K562 (cell line): ENCODE measurements at regions not wholly inside any gene's neighbourhood (a gene's known extent, or its start where the extent isn't known, plus 50 kb on each side); places are given as distances from the start of the nearest gene placed in this dataset.

Source experiments
- ATAC-seq: fragments of 200-7000 bp; cut with Tn5 transposase; 3 replicates; pipeline ENCODE4 v1.9.1; 2020; ENCODE audit warnings: moderate library complexity
- BruUV-seq: library from RNA; stranded (reverse); fragments of 400-500 nt; replicated peaks from 2 replicates; lab custom pipeline; 2021; lab: Mats Ljungman, UMichigan
- CTCF ChIA-PET: fragments of 300-600 bp; formaldehyde crosslinking; extraction: SDS; loops from one replicate; lab custom pipeline; 2021; ENCODE audit warnings: low intra/inter-chr PET ratio; lab: Yijun Ruan, JAX
- POLR2A ChIA-PET: fragments of 300-600, 350-650 bp; sonication (Branson Sonifier 250); formaldehyde crosslinking; extraction: SDS; loops from one replicate; lab custom pipeline; 2021; ENCODE audit warnings: antibody characterized with exemption, inconsistent platforms; lab: Yijun Ruan, JAX
- DNase-seq, 4 experiments: peaks; one replicate each; pipeline versions ENCODE4 v3.0.0 to v3.0.0-alpha.2; 2011 to 2018; ENCODE audit warnings: low spot score in 3 of 4, mixed read lengths in 3 of 4; ENCODE audit errors: extremely low read depth in 1 of 4
- FAIRE-seq: peaks from 2 replicates; lab custom pipeline; 2011; peaks lifted over from hg19 to GRCh38; lab: Jason Lieb, UNC
- H2AFZ ChIP-seq: 2 replicates; pipeline ENCODE4 v1.6.0; 2011; ENCODE audit warnings: low read depth, low read length, control low read depth, inconsistent platforms
- H3K27ac ChIP-seq: fragments of 200-600 bp; 3 replicates; pipeline ENCODE4 v1.8.0; 2011; ENCODE audit warnings: low read depth, mild to moderate bottlenecking, control low read depth, inconsistent platforms, low read length, moderate library complexity, mixed read lengths; ENCODE audit errors: extremely low read depth
- H3K27me3 ChIP-seq, 2 experiments: fragments of 300-600 bp in 1 of 2; 2 replicates in 1 of 2; 3 replicates in 1 of 2; pipeline versions ENCODE4 v1.6.0 to v1.8.0; 2011; ENCODE audit warnings: inconsistent platforms in 2 of 2, low read length in 2 of 2, mild to moderate bottlenecking in 1 of 2, mixed read lengths in 1 of 2, moderate library complexity in 1 of 2; ENCODE audit not compliant: control insufficient read depth in 2 of 2, insufficient read depth in 2 of 2
- H3K36me3 ChIP-seq: fragments of 300-600 bp; 3 replicates; pipeline ENCODE4 v1.8.0; 2011; ENCODE audit warnings: mild to moderate bottlenecking, low read length, inconsistent platforms; ENCODE audit not compliant: control insufficient read depth, insufficient read depth
- H3K4me1 ChIP-seq, 2 experiments: fragments of 200-600 bp in 1 of 2; replicated peaks in 1 of 2; 2 replicates in 1 of 2; 3 replicates in 1 of 2; pipeline versions ENCODE4 v1.5.1 to v1.8.0; 2011; ENCODE audit warnings: inconsistent platforms in 2 of 2, low read length in 2 of 2, mild to moderate bottlenecking in 1 of 2, mixed read lengths in 1 of 2, moderate library complexity in 1 of 2; ENCODE audit not compliant: control insufficient read depth in 2 of 2, insufficient read depth in 2 of 2
- H3K4me2 ChIP-seq: 2 replicates; pipeline ENCODE4 v1.6.1; 2011; ENCODE audit warnings: low read length, control low read depth, inconsistent platforms, mixed read lengths; ENCODE audit not compliant: insufficient read depth
- H3K4me3 ChIP-seq: fragments of 200-600 bp; sonication (generic), shearing (Covaris generic); 2 replicates; pipeline ENCODE4 v1.5.1; 2016; ENCODE audit warnings: control low read depth, inconsistent platforms
- H3K79me2 ChIP-seq: fragments of 200-600 bp; 3 replicates; pipeline ENCODE4 v1.8.0; 2011; ENCODE audit warnings: low read length, inconsistent platforms; ENCODE audit not compliant: control insufficient read depth, insufficient read depth
- H3K9ac ChIP-seq, 2 experiments: 2 replicates each; pipeline versions ENCODE4 v1.6.0 to v1.6.1; 2011; ENCODE audit warnings: low read depth in 2 of 2, low read length in 2 of 2, control low read depth in 1 of 2, inconsistent platforms in 1 of 2, mild to moderate bottlenecking in 1 of 2, mixed read lengths in 1 of 2; ENCODE audit not compliant: insufficient read depth in 1 of 2
- H3K9me1 ChIP-seq: one replicate; pipeline ENCODE4 v1.6.0; 2011; ENCODE audit warnings: inconsistent platforms, mild to moderate bottlenecking, low read length, moderate library complexity; ENCODE audit not compliant: control insufficient read depth, insufficient read depth
- H3K9me3 ChIP-seq: replicated peaks from 2 replicates; pipeline ENCODE4 v1.5.1; 2011; ENCODE audit warnings: low read depth, low read length, inconsistent platforms; ENCODE audit not compliant: control insufficient read depth, insufficient read depth
- H4K20me1 ChIP-seq: replicated peaks from 2 replicates; pipeline ENCODE4 v1.6.1; 2011; ENCODE audit warnings: low read length, inconsistent platforms, mixed read lengths; ENCODE audit not compliant: control insufficient read depth, insufficient read depth
- ATF7 ChIP-seq: fragments of 450-650 bp; IDR thresholded peaks from 2 replicates; pipeline ENCODE4 v1.7.1; 2014; ENCODE audit warnings: mild to moderate bottlenecking, moderate library complexity
- CSDE1 ChIP-seq, 2 experiments: fragments of 450-650 bp; IDR thresholded peaks; 2 replicates each; pipeline ENCODE4 v1.6.1; 2016; ENCODE audit warnings: mild to moderate bottlenecking in 1 of 2
- CXXC5 ChIP-seq: fragments of 250-450 bp; sonication (Bioruptor Pico); IDR thresholded peaks from 2 replicates; pipeline ENCODE4 v1.8.0; 2022; ENCODE audit warnings: inconsistent platforms, mild to moderate bottlenecking, moderate library complexity
- EGR1 ChIP-seq: fragments of 450-650 bp; conservative IDR thresholded peaks from 2 replicates; pipeline ENCODE4 v1.6.1; 2017; ENCODE audit warnings: mild to moderate bottlenecking
- ELF1 ChIP-seq: fragments of 200-800 bp; sonication (Bioruptor generic); IDR thresholded peaks from 2 replicates; pipeline ENCODE4 v1.6.1; 2016; ENCODE audit warnings: missing genetic modification characterization, missing compliant biosample characterization
- KDM1A ChIP-seq, 2 experiments: fragments of 450-650 bp; IDR thresholded peaks; 2 replicates each; pipeline ENCODE4 v1.6.1; 2016; ENCODE audit warnings: mild to moderate bottlenecking in 2 of 2
- MCM5 ChIP-seq: fragments of 450-650 bp; IDR thresholded peaks from 2 replicates; pipeline ENCODE4 v1.6.1; 2016; ENCODE audit warnings: low read depth
- SRF ChIP-seq, 2 experiments: fragments of 250-450, 450-650 bp in 1 of 2; sonication (Bioruptor Pico) in 1 of 2; sonication (generic) in 1 of 2; formaldehyde crosslinking; IDR thresholded peaks; 2 replicates each; pipeline versions ENCODE4 v1.5.0 to v1.5.1; 2020 to 2022; ENCODE audit warnings: mild to moderate bottlenecking in 1 of 2, missing genetic modification reagents in 1 of 2
- SUPT5H ChIP-seq: fragments of 450-650 bp; IDR thresholded peaks from 2 replicates; pipeline ENCODE4 v1.6.1; 2016
- YY1 ChIP-seq, 3 experiments: IDR thresholded peaks; 2 replicates each; pipeline ENCODE4 v1.6.1; 2011; ENCODE audit warnings: low read length in 2 of 3, mild to moderate bottlenecking in 2 of 3, moderate library complexity in 2 of 3, borderline replicate concordance in 1 of 3, control low read depth in 1 of 3, low read depth in 1 of 3; ENCODE audit not compliant: insufficient read depth in 3 of 3, insufficient replicate concordance in 2 of 3, control insufficient read depth in 1 of 3, insufficient read length in 1 of 3; ENCODE audit errors: extremely low read depth in 1 of 3
- ZNF197 ChIP-seq: fragments of 200-800 bp; sonication (Bioruptor generic); IDR thresholded peaks from 2 replicates; pipeline ENCODE4 v1.6.1; 2016; ENCODE audit warnings: low read depth, missing genetic modification characterization, missing compliant biosample characterization
- ZNF239 ChIP-seq: fragments of 250-450 bp; sonication (Bioruptor Pico); IDR thresholded peaks from 2 replicates; pipeline ENCODE4 v1.4.0; 2020; ENCODE audit warnings: mild to moderate bottlenecking
- ZNF274 ChIP-seq: IDR thresholded peaks from 2 replicates; pipeline ENCODE4 v1.6.1; 2011; ENCODE audit warnings: low read depth, mild to moderate bottlenecking, low read length, moderate library complexity, borderline replicate concordance
- ZNF347 ChIP-seq: fragments of 450-650 bp; formaldehyde crosslinking; IDR thresholded peaks from 2 replicates; pipeline ENCODE4 v1.4.0; 2020; ENCODE audit warnings: low read depth, mild to moderate bottlenecking, moderate library complexity
- ZNF436 ChIP-seq: fragments of 250-450, 450-650 bp; sonication (Bioruptor Pico); formaldehyde crosslinking; IDR thresholded peaks from 2 replicates; pipeline ENCODE4 v1.7.0; 2020; ENCODE audit warnings: mild to moderate bottlenecking
- ZNF696 ChIP-seq: fragments of 250-450 bp; sonication (Bioruptor Pico); conservative IDR thresholded peaks from 2 replicates; pipeline ENCODE4 v1.4.0; 2020; ENCODE audit warnings: mild to moderate bottlenecking, moderate library complexity
- ZNF75A ChIP-seq: fragments of 450-650 bp; formaldehyde crosslinking; IDR thresholded peaks from 2 replicates; pipeline ENCODE4 v1.4.0; 2020; ENCODE audit warnings: mild to moderate bottlenecking
- WGBS: fragments of 100-300 bp; shearing (Covaris generic); methylation state at CpG from one replicate; pipeline ENCODE4 v1.1.6; 2016; ENCODE audit warnings: low coverage, mixed read lengths; ENCODE audit not compliant: insufficient coverage; ENCODE audit errors: missing lambda C conversion rate; 5-methylcytosine and 5-hydroxymethylcytosine counted together
- in situ Hi-C: fragments of 300-500 bp; cut with MboI; formaldehyde crosslinking; loops from 4 replicates; pipeline ENCODE4 v1.15.0; 2018; ENCODE audit warnings: inconsistent platforms, mixed read lengths
- intact Hi-C: fragments of 100-400 bp; cut with micrococcal nuclease; formaldehyde crosslinking; loops from 2 replicates; pipeline ENCODE4 v1.14.2; 2022
- TF ChIP-seq, protein P1 (sequence below): fragments of 450-650 bp; IDR thresholded peaks from 2 replicates; pipeline ENCODE4 v1.6.1; 2017; ENCODE audit warnings: antibody characterized with exemption, mild to moderate bottlenecking

DNA sequence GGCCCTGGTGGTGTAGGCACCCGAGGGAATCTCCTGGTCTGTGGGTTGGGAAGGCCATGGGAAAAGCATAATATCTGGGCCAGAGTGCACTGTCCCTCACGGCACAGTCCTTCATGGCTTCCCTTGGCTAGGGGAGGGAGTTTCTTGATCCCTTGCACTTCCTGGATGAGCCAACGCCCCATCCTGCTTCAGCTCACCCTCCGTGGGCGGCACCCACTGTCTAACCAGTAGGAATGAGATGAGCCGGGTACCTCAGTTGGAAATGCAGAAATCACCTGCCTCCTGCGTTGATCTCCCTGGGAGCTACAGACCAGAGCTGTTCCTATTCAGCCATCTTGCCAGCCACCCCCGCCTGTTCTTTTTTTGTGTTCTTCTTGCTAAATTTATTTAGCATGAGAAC, 134.4 kb downstream of the LEPR start:
- peak overlapping the region; percentile 24 for H3K4me3 ChIP-seq
- H3K4me2 ChIP-seq, result peak overlapping the region; percentile 78
- H3K27me3 ChIP-seq, result no peaks in the 10 kb centered on the region
- intact Hi-C loops, result no loop called here
- DNase-seq (peak in 2 of 4 experiments; percentile 25 to 72), FAIRE-seq (no peak), ATAC-seq (peak; percentile 88)
- no peaks in the 10 kb centered on the region for H4K20me1 ChIP-seq
- peak overlapping the region; percentile 66 to 83; a peak in 3 of 4 replicates for H3K9ac ChIP-seq
- H3K9me3 ChIP-seq, result no peaks in the 10 kb centered on the region
- peaks cover 10 to 21% of the 10 kb centered on the region in 2 experiments; a peak in 4 of 5 replicates for H3K4me1 ChIP-seq
- peaks cover 61% of the 10 kb centered on the region for H3K79me2 ChIP-seq
- no peaks in the 10 kb centered on the region for H3K9me1 ChIP-seq
- peak overlapping the region; percentile 84 for H3K27ac ChIP-seq
- ChIA-PET CTCF (no interaction called here), POLR2A (no interaction called here)
- in situ Hi-C loops, result no loop called here
- no TSS peak for BruUV-seq
- peaks cover 17% of the 10 kb centered on the region; the same call in 1 of the 3 replicates for H3K36me3 ChIP-seq
- WGBS, result 15% methylated on average over 8 of the region's 8 CpGs
- H2AFZ ChIP-seq, result peak overlapping the region; percentile 83
- TF ChIP-seq ZNF75A, result no peak
- TF ChIP-seq ZNF696 (CRISPR knock-in tag), result no peak
- TF ChIP-seq YY1 (IDR thresholded peaks at IDR 0.05; ENCODE audit: borderline replicate concordance in 1 of 3, control insufficient read depth in 1 of 3, extremely low read depth in 1 of 3, insufficient read depth in 3 of 3, insufficient read length in 1 of 3, insufficient replicate concordance in 2 of 3, low read depth in 1 of 3, low read length in 2 of 3), result peak in 1 of 3 experiments; percentile 73
- no peak for TF ChIP-seq ZNF239 (CRISPR knock-in tag)
- TF ChIP-seq, protein P1, sequence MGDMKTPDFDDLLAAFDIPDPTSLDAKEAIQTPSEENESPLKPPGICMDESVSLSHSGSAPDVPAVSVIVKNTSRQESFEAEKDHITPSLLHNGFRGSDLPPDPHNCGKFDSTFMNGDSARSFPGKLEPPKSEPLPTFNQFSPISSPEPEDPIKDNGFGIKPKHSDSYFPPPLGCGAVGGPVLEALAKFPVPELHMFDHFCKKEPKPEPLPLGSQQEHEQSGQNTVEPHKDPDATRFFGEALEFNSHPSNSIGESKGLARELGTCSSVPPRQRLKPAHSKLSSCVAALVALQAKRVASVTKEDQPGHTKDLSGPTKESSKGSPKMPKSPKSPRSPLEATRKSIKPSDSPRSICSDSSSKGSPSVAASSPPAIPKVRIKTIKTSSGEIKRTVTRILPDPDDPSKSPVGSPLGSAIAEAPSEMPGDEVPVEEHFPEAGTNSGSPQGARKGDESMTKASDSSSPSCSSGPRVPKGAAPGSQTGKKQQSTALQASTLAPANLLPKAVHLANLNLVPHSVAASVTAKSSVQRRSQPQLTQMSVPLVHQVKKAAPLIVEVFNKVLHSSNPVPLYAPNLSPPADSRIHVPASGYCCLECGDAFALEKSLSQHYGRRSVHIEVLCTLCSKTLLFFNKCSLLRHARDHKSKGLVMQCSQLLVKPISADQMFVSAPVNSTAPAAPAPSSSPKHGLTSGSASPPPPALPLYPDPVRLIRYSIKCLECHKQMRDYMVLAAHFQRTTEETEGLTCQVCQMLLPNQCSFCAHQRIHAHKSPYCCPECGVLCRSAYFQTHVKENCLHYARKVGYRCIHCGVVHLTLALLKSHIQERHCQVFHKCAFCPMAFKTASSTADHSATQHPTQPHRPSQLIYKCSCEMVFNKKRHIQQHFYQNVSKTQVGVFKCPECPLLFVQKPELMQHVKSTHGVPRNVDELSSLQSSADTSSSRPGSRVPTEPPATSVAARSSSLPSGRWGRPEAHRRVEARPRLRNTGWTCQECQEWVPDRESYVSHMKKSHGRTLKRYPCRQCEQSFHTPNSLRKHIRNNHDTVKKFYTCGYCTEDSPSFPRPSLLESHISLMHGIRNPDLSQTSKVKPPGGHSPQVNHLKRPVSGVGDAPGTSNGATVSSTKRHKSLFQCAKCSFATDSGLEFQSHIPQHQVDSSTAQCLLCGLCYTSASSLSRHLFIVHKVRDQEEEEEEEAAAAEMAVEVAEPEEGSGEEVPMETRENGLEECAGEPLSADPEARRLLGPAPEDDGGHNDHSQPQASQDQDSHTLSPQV, result peak; percentile 74
- TF ChIP-seq ZNF436 (CRISPR knock-in tag), result no peak
- TF ChIP-seq ZNF347 (CRISPR knock-in tag), result no peak
- peak; percentile 62 for TF ChIP-seq EGR1
- 0 out of 4 replicates have a peak, but pooled peaks of 1 of the 2 experiments have one; percentile 24 for TF ChIP-seq SRF (CRISPR knock-in tag; IDR thresholded peaks at IDR 0.05)
- 0 out of 2 replicates have a peak, but pooled peaks have one; percentile 22 for TF ChIP-seq ATF7
- TF ChIP-seq CSDE1 (IDR thresholded peaks at IDR 0.05), result no peak
- TF ChIP-seq ELF1 (tag), result peak; percentile 48; the same call in 1 of the 2 replicates
- no peak for TF ChIP-seq KDM1A (IDR thresholded peaks at IDR 0.05)
- TF ChIP-seq CXXC5 (CRISPR knock-in tag), result peak; percentile 24; the same call in 1 of the 2 replicates
- no peak for TF ChIP-seq MCM5
- TF ChIP-seq SUPT5H, result peak; percentile 57; the same call in 1 of the 2 replicates
- TF ChIP-seq ZNF197 (CRISPR knock-in tag), result no peak
- no peak for TF ChIP-seq ZNF274
